H1 (cell line): ENCODE measurements at regions not wholly inside any gene's neighbourhood (a gene's known extent, or its start where the extent isn't known, plus 50 kb on each side); places are given as distances from the start of the nearest gene placed in this dataset.

ENCODE experiments used
- CTCF ChIA-PET: fragments of 300-600 bp; sonication (Branson Sonifier 250); formaldehyde crosslinking; loops from one replicate; lab custom pipeline; 2021; ENCODE audit not compliant: partially characterized antibody; lab: Charles Lee
- POLR2A ChIA-PET: fragments of 300-600 bp; sonication (Branson Sonifier 250); formaldehyde crosslinking; loops from one replicate; lab custom pipeline; 2021; ENCODE audit warnings: inconsistent platforms; ENCODE audit not compliant: partially characterized antibody; lab: Charles Lee
- DNase-seq, 2 experiments: peaks; one replicate each; pipeline versions ENCODE4 v3.0.0 to v3.0.0-alpha.2; 2010 to 2022; ENCODE audit warnings: low spot score in 2 of 2, low read depth in 1 of 2, mixed read lengths in 1 of 2
- FAIRE-seq: peaks from 2 replicates; lab custom pipeline; 2011; peaks lifted over from hg19 to GRCh38; lab: Jason Lieb, UNC
- H2AFZ ChIP-seq: 2 replicates; pipeline ENCODE4 v1.8.1; 2012; ENCODE audit warnings: low read length, inconsistent platforms
- H2AK5ac ChIP-seq: 2 replicates; pipeline ENCODE4 v1.6.1; 2013; ENCODE audit warnings: low read depth, low read length
- H2BK120ac ChIP-seq: replicated peaks from 2 replicates; pipeline ENCODE3; 2013; ENCODE audit warnings: low read depth, low read length, inconsistent platforms
- H2BK12ac ChIP-seq: 2 replicates; pipeline ENCODE4 v1.6.1; 2013; ENCODE audit warnings: low read depth, low read length
- H2BK15ac ChIP-seq: 2 replicates; pipeline ENCODE4 v1.6.1; 2013; ENCODE audit warnings: low read length
- H2BK20ac ChIP-seq: 2 replicates; pipeline ENCODE4 v1.6.1; 2013; ENCODE audit warnings: low read length
- H2BK5ac ChIP-seq: 2 replicates; pipeline ENCODE4 v1.6.1; 2013; ENCODE audit warnings: low read depth, low read length
- H3K14ac ChIP-seq: 2 replicates; pipeline ENCODE4 v1.6.1; 2013; ENCODE audit warnings: inconsistent platforms; ENCODE audit not compliant: insufficient read length
- H3K18ac ChIP-seq: 2 replicates; pipeline ENCODE4 v1.6.1; 2013; ENCODE audit warnings: low read length; ENCODE audit errors: extremely low read depth
- H3K23ac ChIP-seq: 2 replicates; pipeline ENCODE4 v1.6.1; 2013; ENCODE audit warnings: inconsistent platforms; ENCODE audit not compliant: insufficient read length
- H3K23me2 ChIP-seq: 2 replicates; pipeline ENCODE4 v1.6.1; 2013; ENCODE audit warnings: low read depth, low read length
- H3K27ac ChIP-seq: 2 replicates; pipeline ENCODE4 v1.6.1; 2011; ENCODE audit warnings: low read depth, low read length, inconsistent platforms
- H3K27me3 ChIP-seq, 4 experiments: replicated peaks in 1 of 4; 1 replicate in 1 of 4; 2 replicates in 3 of 4; pipeline versions ENCODE4 v1.6.1 to v1.8.1; 2011 to 2013; ENCODE audit warnings: low read length in 3 of 4, mild to moderate bottlenecking in 3 of 4, inconsistent platforms in 2 of 4, mixed read lengths in 2 of 4, moderate library complexity in 1 of 4; ENCODE audit not compliant: control insufficient read depth in 3 of 4, insufficient read depth in 3 of 4; ENCODE audit errors: extremely low read depth in 1 of 4
- H3K36me3 ChIP-seq, 4 experiments: 2 replicates each; pipeline versions ENCODE4 v1.6.1 to v1.8.1; 2011 to 2013; ENCODE audit warnings: mild to moderate bottlenecking in 4 of 4, low read length in 3 of 4, moderate library complexity in 2 of 4, control low read depth in 1 of 4, inconsistent platforms in 1 of 4; ENCODE audit not compliant: insufficient read depth in 4 of 4, control insufficient read depth in 2 of 4
- H3K4ac ChIP-seq: replicated peaks from 2 replicates; pipeline ENCODE3; 2013; ENCODE audit warnings: low read length, low read depth, mixed read lengths, inconsistent platforms; ENCODE audit not compliant: insufficient read length
- H3K4me1 ChIP-seq, 4 experiments: replicated peaks in 1 of 4; 1 replicate in 1 of 4; 2 replicates in 3 of 4; pipeline versions ENCODE4 v1.6.1 to v1.8.1; 2011 to 2013; ENCODE audit warnings: low read length in 3 of 4, inconsistent platforms in 2 of 4, mixed read lengths in 1 of 4; ENCODE audit not compliant: insufficient read depth in 4 of 4, control insufficient read depth in 3 of 4
- H3K4me2 ChIP-seq, 2 experiments: 2 replicates each; pipeline versions ENCODE4 v1.6.1 to v1.8.1; 2011 to 2013; ENCODE audit warnings: low read depth in 2 of 2, low read length in 2 of 2, control low read depth in 1 of 2, inconsistent platforms in 1 of 2, mild to moderate bottlenecking in 1 of 2; ENCODE audit not compliant: insufficient read depth in 1 of 2
- H3K4me3 ChIP-seq, 4 experiments: fragments of 200-600, 300-600 bp in 1 of 4; sonication (generic), shearing (Covaris generic), sonication (Bioruptor Twin) in 1 of 4; 2 replicates each; pipeline versions ENCODE4 v1.5.1 to v1.8.1; 2011 to 2016; ENCODE audit warnings: low read length in 4 of 4, low read depth in 3 of 4, control low read depth in 2 of 4, inconsistent platforms in 2 of 4, mild to moderate bottlenecking in 2 of 4, mixed read lengths in 1 of 4, moderate library complexity in 1 of 4; ENCODE audit not compliant: insufficient read depth in 2 of 4; ENCODE audit errors: extremely low read depth in 1 of 4
- H3K56ac ChIP-seq: replicated peaks from 2 replicates; pipeline ENCODE3; 2013; ENCODE audit warnings: low read depth, mild to moderate bottlenecking, mixed read lengths, low read length, inconsistent platforms; ENCODE audit not compliant: insufficient read length
- H3K79me1 ChIP-seq: 2 replicates; pipeline ENCODE4 v1.6.1; 2013; ENCODE audit warnings: low read depth, low read length, control low read depth
- H3K79me2 ChIP-seq, 2 experiments: 2 replicates each; pipeline versions ENCODE4 v1.6.1 to v1.8.1; 2012 to 2013; ENCODE audit warnings: low read length in 2 of 2, mild to moderate bottlenecking in 2 of 2, inconsistent platforms in 1 of 2; ENCODE audit not compliant: insufficient read depth in 2 of 2, control insufficient read depth in 1 of 2
- H3K9ac ChIP-seq, 4 experiments: replicated peaks in 1 of 4; 1 replicate in 1 of 4; 2 replicates in 3 of 4; pipeline versions ENCODE4 v1.6.1 to v1.8.1; 2011 to 2013; ENCODE audit warnings: low read depth in 3 of 4, low read length in 3 of 4, control low read depth in 2 of 4, mild to moderate bottlenecking in 2 of 4, moderate library complexity in 2 of 4, inconsistent platforms in 1 of 4; ENCODE audit errors: extremely low read depth in 1 of 4
- H3K9me3 ChIP-seq, 2 experiments: 2 replicates each; pipeline versions ENCODE4 v1.6.1 to v1.8.1; 2012 to 2013; ENCODE audit warnings: mild to moderate bottlenecking in 2 of 2, moderate library complexity in 2 of 2, control low read depth in 1 of 2, inconsistent platforms in 1 of 2, low read depth in 1 of 2, low read length in 1 of 2, mixed read lengths in 1 of 2; ENCODE audit not compliant: insufficient read depth in 2 of 2
- H4K20me1 ChIP-seq, 2 experiments: replicated peaks in 1 of 2; 2 replicates each; pipeline versions ENCODE3 to v1.8.1; 2011 to 2013; ENCODE audit warnings: inconsistent platforms in 2 of 2, low read length in 2 of 2, mild to moderate bottlenecking in 1 of 2; ENCODE audit not compliant: insufficient read depth in 2 of 2, control insufficient read depth in 1 of 2
- H4K5ac ChIP-seq: 2 replicates; pipeline ENCODE4 v1.6.1; 2013; ENCODE audit warnings: low read length, low read depth, mixed read lengths, inconsistent platforms; ENCODE audit not compliant: insufficient read length
- H4K8ac ChIP-seq: 2 replicates; pipeline ENCODE4 v1.8.0; 2013; ENCODE audit warnings: mild to moderate bottlenecking, moderate library complexity, low read length, inconsistent platforms; ENCODE audit not compliant: insufficient read depth; ENCODE audit errors: extremely low read depth
- H4K91ac ChIP-seq: replicated peaks from 2 replicates; pipeline ENCODE3; 2013; ENCODE audit warnings: low read length, mixed read lengths, inconsistent platforms; ENCODE audit not compliant: insufficient read length
- BACH1 ChIP-seq: IDR thresholded peaks from 2 replicates; pipeline ENCODE4 v1.6.1; 2012; ENCODE audit warnings: low read length, improper control_type of control experiment
- CREB1 ChIP-seq: IDR thresholded peaks from 2 replicates; pipeline ENCODE4 v1.6.1; 2012; ENCODE audit warnings: inconsistent platforms
- E2F6 ChIP-seq: IDR thresholded peaks from 2 replicates; pipeline ENCODE4 v1.6.1; 2012; ENCODE audit warnings: inconsistent platforms
- KDM1A ChIP-seq: fragments of 200-600, 300-600 bp; sonication (generic); IDR thresholded peaks from 2 replicates; pipeline ENCODE4 v1.7.1; 2016; ENCODE audit warnings: mild to moderate bottlenecking, low read length, borderline replicate concordance
- NANOG ChIP-seq: IDR thresholded peaks from 2 replicates; pipeline ENCODE4 v1.6.1; 2011; ENCODE audit warnings: low read length, low read depth, mild to moderate bottlenecking, inconsistent platforms; ENCODE audit not compliant: insufficient read depth, poor library complexity, severe bottlenecking
- NRF1 ChIP-seq: IDR thresholded peaks from 2 replicates; pipeline ENCODE4 v1.6.1; 2011; ENCODE audit warnings: mild to moderate bottlenecking, low read depth, low read length, improper control_type of control experiment
- RAD21 ChIP-seq, 2 experiments: IDR thresholded peaks in 1 of 2; conservative IDR thresholded peaks in 1 of 2; 2 replicates each; pipeline ENCODE4 v1.6.1; 2011; ENCODE audit warnings: low read depth in 2 of 2, low read length in 2 of 2, improper control_type of control experiment in 1 of 2, inconsistent platforms in 1 of 2, mild to moderate bottlenecking in 1 of 2, moderate library complexity in 1 of 2
- WGBS, 2 experiments: shearing (Covaris generic) in 1 of 2; methylation state at CpG; one replicate each; pipeline versions ENCODE4 v1.1.6 to v1.1.7; 2013 to 2015; ENCODE audit warnings: low lambda C conversion rate in 2 of 2, mixed read lengths in 2 of 2, inconsistent platforms in 1 of 2, low coverage in 1 of 2, missing lambda C conversion rate in 1 of 2; ENCODE audit not compliant: insufficient replicate concordance in 2 of 2, insufficient coverage in 1 of 2, insufficient read length in 1 of 2; ENCODE audit errors: extremely low coverage in 1 of 2, missing lambda C conversion rate in 1 of 2; 5-methylcytosine and 5-hydroxymethylcytosine counted together

GRCh38 chr11:25211635-25212254, 714.9 kb downstream of the LUZP2 start:
- no peak overlapping the region for H3K14ac ChIP-seq
- H3K4me2 ChIP-seq, result no peak overlapping the region
- no peaks in the 10 kb centered on the region for H3K4me1 ChIP-seq
- H2BK5ac ChIP-seq, result no peak overlapping the region
- no peak overlapping the region for H4K8ac ChIP-seq
- H2BK120ac ChIP-seq, result no peak overlapping the region
- H3K79me2 ChIP-seq, result no peaks in the 10 kb centered on the region
- H4K5ac ChIP-seq, result no peak overlapping the region
- H3K23me2 ChIP-seq, result no peaks in the 10 kb centered on the region
- no peak overlapping the region for H2AK5ac ChIP-seq
- no peaks in the 10 kb centered on the region for H3K79me1 ChIP-seq
- H4K20me1 ChIP-seq, result no peaks in the 10 kb centered on the region
- H3K9me3 ChIP-seq, result peaks cover 3 to 5% of the 10 kb centered on the region in 2 experiments
- H3K23ac ChIP-seq, result no peak overlapping the region
- WGBS, 2 experiments, result 94% methylated on average over 3 of the region's 3 CpGs; no CpG with 5 or more reads in 1 of the 2 experiments
- H3K18ac ChIP-seq, result no peak overlapping the region
- no peak overlapping the region for H2BK15ac ChIP-seq
- no peaks in the 10 kb centered on the region for H3K27me3 ChIP-seq
- TF ChIP-seq BACH1 (no peak), KDM1A (no peak), E2F6 (no peak), NANOG (no peak), RAD21 (IDR thresholded peaks at IDR 0.05 in 1 of 2, conservative IDR thresholded peaks at IDR 0.05 in 1 of 2; ENCODE audit: low read depth in 2 of 2, low read length in 2 of 2) (no peak), CREB1 (no peak), NRF1 (no peak)
- FAIRE-seq (no peak), DNase-seq (no peak)
- ChIA-PET CTCF (no interaction called here), POLR2A (no interaction called here)
- H2BK20ac ChIP-seq, result no peak overlapping the region
- H3K36me3 ChIP-seq, result no peaks in the 10 kb centered on the region
- no peak overlapping the region for H4K91ac ChIP-seq
- H3K4ac ChIP-seq, result no peak overlapping the region
- no peak overlapping the region for H2BK12ac ChIP-seq
- no peak overlapping the region for H3K56ac ChIP-seq
- H3K9ac ChIP-seq, result no peak overlapping the region
- no peak overlapping the region for H2AFZ ChIP-seq
- H3K27ac ChIP-seq, result no peak overlapping the region
- H3K4me3 ChIP-seq, result no peak overlapping the region
